NCI-H748 treated with DMSO at 0.1 percent for 48 hours (cell line): ENCODE measurements at regions not wholly inside any gene's neighbourhood (a gene's known extent, or its start where the extent isn't known, plus 50 kb on each side); places are given as distances from the start of the nearest gene placed in this dataset.

Experiments used
- DNase-seq: peaks from one replicate; lab custom pipeline; 2025; lab: John Stamatoyannopoulos, UW

GRCh38 chr6:139514819-139515218 lies 140.4 kb upstream of the CITED2 start:
- DNase-seq = no peak

- no peak for DNase-seq
These were observed 135.8 kb upstream of the CITED2 start for GRCh38 chr6:139510040-139510790.

- no peak for DNase-seq
These were observed 134.7 kb upstream of the CITED2 start for GRCh38 chr6:139509167-139509566.

DNA sequence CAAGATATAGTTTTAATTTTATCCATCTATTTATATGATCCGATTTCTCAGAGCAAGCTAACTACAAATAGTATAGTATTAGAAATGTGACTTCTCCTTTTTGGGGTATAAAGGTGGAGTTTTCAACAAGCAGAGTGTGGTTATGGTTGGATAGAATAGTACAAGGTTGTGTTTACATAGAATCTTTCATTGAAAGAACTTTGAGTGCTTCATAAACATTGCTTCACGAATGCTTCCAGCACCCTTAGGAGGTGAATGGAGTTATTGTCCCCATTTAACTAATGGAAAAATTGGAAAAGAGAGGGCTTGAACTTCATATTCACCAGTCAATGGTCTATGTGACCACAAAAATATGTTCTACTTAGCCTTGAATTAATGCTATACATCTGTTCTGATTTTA lies 134.1 kb upstream of the CITED2 start:
- no peak for DNase-seq

DNA sequence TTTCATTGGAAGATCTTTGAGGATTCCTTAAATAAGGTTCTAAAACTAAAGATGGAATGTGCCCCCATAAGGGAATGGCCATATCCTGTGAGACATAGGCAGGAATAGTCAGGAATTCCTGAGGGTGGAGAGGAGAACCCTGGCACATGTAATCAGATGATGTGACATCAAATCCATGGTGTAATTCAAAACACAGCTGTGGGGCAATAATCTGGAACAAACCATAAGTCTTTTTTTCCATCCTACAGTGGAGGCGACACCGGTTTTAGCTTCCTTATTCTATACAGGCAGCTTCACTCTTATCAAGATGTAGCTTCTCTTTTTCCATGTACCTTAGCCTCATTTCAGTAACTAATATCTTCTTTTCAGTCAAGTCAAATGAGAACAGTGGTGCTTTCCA lies 133.6 kb upstream of the CITED2 start:
- no peak for DNase-seq

DNA sequence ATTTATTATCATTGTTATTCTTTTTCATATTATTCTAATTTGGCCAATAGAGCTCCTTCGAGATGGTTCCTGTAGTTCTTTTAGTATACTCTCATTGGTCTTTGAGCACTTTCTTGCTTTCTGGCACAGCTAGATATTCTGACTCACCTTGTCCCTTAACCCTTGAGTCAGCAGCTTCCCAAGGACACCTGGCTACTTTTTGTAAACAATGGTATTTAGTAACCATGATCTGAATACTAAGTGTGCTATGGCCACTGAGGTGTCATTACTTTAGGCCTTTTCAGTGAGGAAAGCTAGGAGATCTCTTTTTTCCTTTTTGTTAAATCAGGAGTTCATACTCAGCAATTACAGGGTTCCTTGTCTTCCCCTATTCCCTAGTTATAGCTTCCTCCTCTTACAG lies 126.5 kb upstream of the CITED2 start:
- DNase-seq = no peak

- no peak for DNase-seq
These were observed 124.3 kb upstream of the CITED2 start for GRCh38 chr6:139498715-139499114.

- no peak for DNase-seq
These were observed 123.0 kb upstream of the CITED2 start for GRCh38 chr6:139497345-139497961.

DNA sequence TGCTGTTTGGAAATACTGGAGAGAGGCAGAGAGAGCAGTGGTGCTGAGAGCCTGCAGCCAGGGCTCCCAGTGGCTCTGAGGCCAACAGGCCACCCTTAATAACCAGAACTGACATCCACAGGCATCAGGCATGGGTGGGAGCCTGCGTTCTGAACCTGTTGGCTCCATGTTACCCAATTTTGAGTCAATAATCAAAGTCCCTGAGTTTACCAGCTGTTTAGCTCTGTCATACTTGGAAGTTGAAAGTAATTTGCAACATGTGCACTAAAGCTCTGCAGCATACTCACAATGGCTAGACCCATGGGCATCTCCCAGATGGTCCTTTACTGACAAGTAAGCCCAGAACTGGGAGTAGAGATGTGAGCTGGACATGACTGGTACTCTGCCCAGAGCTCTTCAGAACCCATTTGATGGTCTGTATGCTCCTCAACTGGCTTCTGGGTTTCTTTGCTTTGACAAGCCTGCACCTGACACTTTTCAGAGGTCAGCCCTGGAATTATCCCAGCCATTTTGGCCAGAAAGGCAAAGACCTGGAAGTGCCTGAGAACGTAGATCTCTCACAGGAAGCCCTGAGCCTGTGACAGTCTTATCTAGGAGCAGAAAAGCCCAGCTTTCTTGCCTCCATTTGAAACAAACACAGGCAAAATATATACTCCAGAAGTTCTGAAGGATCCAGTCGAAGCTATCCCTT lies 122.4 kb upstream of the CITED2 start:
- no peak for DNase-seq

GRCh38 chr6:139494376-139494990 lies 120.0 kb upstream of the CITED2 start:
- no peak for DNase-seq

DNA sequence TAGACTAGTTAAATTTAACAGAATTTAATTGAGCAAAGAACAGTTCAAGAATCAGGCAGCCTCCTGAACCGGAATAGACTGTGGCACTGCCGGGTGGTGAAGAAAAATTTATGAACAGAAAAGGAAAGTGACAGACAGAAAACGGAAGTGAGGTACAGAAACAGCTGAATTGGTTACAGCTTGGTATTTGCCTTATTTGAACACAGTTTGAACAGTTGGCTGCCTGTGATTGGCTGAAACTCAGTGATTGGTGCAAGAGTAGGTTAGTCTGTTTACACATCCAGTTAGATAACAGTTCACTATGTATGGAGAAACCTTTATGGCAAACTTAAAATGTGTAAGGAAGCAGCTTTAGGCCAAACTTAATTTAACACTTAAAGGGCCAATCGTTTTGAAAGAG lies 116.0 kb upstream of the CITED2 start:
- DNase-seq = no peak

DNA sequence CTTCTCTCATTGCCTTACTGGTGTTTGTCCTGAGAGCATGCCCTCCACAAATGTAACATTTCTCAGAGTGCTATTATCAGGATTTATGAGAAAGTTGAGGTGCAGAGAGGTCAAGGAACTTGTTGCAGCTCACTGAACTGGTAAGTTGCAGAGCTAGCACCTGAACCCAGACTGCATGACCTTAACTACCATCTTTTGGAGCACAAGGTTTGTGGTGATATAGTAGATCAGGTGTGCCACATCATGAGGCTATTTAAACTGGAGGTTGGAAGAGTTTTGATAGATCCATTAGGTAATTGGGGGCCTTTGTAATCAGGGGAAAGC lies 112.0 kb upstream of the CITED2 start:
- DNase-seq = no peak

- DNase-seq = no peak
These were observed 111.5 kb upstream of the CITED2 start for GRCh38 chr6:139485742-139486475.

DNA sequence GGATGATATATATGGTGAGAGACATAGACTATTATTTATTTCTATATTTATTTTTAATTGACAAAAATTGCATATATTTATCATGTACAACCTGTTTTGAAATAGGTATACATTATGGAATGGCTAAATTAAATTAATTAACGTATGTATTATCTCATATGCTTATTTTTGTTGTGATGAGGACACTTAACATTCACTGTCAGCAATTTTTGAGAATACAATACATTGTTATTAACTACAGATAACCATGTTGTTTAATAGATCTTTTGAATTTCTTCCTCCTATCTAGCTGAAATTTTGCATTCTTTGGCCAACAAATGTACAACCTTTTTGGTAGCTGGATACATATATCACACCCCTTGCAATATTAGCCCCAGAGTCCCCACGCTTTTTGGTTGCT lies 110.7 kb upstream of the CITED2 start:
- DNase-seq = no peak

DNA sequence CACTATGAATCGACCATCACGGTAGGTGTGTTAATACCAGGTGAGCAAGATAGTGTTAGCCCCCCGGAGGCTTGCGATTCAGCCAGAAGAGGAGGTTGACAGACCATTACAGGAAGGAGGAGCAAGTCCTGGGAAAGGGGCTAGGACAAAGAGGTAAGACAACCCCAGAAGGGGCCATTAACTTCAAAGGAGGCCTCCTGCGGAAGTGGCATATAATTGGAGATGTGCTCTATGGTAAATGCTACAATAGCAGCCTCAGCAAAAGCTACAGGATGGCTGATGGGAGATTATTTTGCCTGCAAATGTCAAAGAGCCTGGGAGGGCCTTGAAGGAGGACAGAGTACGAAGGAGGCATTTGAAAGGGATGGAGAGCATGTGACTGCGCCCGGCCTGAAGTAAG lies 108.6 kb upstream of the CITED2 start:
- DNase-seq = no peak

GRCh38 chr6:139482287-139482686 lies 107.8 kb upstream of the CITED2 start:
- no peak for DNase-seq

GRCh38 chr6:139480356-139481165 lies 106.1 kb upstream of the CITED2 start:
- no peak for DNase-seq

GRCh38 chr6:139479433-139480222 lies 105.2 kb upstream of the CITED2 start:
- DNase-seq = no peak

- DNase-seq = no peak
These were observed 101.2 kb upstream of the CITED2 start for GRCh38 chr6:139475646-139476045.

DNA sequence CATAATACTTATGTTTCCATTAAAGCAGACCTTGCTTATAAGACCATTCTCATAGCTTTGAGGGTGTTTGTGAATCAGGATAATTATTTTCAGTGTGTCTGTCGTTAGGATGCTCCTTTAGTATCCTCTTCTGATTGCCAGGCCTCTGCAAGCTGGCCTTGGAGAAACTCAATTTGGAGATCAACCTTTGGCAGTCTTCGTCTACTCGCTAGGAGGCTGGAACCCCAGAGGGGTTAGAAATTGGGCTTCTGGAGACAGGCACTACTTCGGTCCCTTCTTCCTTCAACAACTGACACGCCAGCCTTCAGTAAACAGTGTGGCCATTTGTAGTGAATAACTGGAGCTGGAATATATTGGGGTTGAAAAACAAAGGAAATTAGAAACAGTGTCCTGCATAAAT lies 100.8 kb upstream of the CITED2 start:
- DNase-seq = no peak
